ENCODE measurements at regions not wholly inside any gene's neighbourhood (a gene's known extent, or its start where the extent isn't known, plus 50 kb on each side); places are given as distances from the start of the nearest gene placed in this dataset.

DNA sequence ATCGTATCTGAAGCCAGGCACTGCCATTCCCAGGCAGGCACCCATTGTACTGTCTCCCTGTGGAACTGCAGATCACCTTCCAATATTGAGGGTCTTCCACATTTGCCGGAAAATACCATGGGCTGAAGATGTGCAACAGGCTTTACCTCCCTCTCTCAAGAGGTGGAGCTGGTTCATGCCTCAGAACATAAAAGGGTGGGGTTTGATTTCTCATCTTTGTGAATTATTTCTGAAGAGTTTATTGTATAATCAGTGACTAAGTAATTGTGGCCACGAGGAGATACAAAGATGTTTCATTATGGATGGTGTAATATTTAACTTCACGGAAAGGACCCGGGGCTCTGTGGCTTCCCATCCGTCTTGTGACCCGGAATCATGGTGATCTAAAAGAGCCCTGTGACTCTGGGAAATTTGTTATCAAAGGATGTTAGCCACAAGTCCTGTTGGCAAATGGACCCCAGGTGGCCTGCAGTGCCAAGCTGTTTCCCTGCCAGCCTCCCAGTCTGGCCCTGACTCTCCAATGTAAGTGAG, 230.5 kb downstream of the LACC1 start:
- TF ChIP-seq, protein P1, sequence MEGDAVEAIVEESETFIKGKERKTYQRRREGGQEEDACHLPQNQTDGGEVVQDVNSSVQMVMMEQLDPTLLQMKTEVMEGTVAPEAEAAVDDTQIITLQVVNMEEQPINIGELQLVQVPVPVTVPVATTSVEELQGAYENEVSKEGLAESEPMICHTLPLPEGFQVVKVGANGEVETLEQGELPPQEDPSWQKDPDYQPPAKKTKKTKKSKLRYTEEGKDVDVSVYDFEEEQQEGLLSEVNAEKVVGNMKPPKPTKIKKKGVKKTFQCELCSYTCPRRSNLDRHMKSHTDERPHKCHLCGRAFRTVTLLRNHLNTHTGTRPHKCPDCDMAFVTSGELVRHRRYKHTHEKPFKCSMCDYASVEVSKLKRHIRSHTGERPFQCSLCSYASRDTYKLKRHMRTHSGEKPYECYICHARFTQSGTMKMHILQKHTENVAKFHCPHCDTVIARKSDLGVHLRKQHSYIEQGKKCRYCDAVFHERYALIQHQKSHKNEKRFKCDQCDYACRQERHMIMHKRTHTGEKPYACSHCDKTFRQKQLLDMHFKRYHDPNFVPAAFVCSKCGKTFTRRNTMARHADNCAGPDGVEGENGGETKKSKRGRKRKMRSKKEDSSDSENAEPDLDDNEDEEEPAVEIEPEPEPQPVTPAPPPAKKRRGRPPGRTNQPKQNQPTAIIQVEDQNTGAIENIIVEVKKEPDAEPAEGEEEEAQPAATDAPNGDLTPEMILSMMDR (IDR thresholded peaks at IDR 0.05): no peak
- no peak for TF ChIP-seq ZFX (IDR thresholded peaks at IDR 0.05; ENCODE audit: borderline replicate concordance)

All from 22Rv1 (cell line).